Nephron (organoid): ENCODE measurements at regions not wholly inside any gene's neighbourhood (a gene's known extent, or its start where the extent isn't known, plus 50 kb on each side); places are given as distances from the start of the nearest gene placed in this dataset.
"Not testable (repeated sequence)": the region's sequence is repeated elsewhere in the genome, so short reads cannot be mapped to it uniquely, and the experiment has no call there.

Experiments used
- H3K27ac Mint-ChIP-seq, 3 experiments: 2 replicates each; pipeline ENCODE4 v1.8.0; 2020; ENCODE audit warnings: mixed read lengths in 3 of 3, mild to moderate bottlenecking in 2 of 3, moderate library complexity in 1 of 3
- H3K27me3 Mint-ChIP-seq: 2 replicates; pipeline ENCODE4 v1.8.0; 2021; ENCODE audit warnings: low read depth, mild to moderate bottlenecking, moderate library complexity, mixed read lengths
- H3K36me3 Mint-ChIP-seq: 2 replicates; pipeline ENCODE4 v1.8.0; 2020; ENCODE audit warnings: low read depth, mixed read lengths
- H3K4me1 Mint-ChIP-seq: 2 replicates; pipeline ENCODE4 v1.8.0; 2020; ENCODE audit warnings: mixed read lengths
- H3K4me3 Mint-ChIP-seq, 3 experiments: 2 replicates each; pipeline ENCODE4 v1.8.0; 2020; ENCODE audit warnings: mild to moderate bottlenecking in 3 of 3, mixed read lengths in 3 of 3, moderate library complexity in 2 of 3
- H3K9me3 Mint-ChIP-seq: 2 replicates; pipeline ENCODE4 v1.8.0; 2020; ENCODE audit warnings: mixed read lengths
- TF ChIP-seq, protein P1 (sequence below), 3 experiments: fragments of 200-600 bp; sonication (generic); IDR thresholded peaks; one replicate each; pipeline ENCODE4 v1.5.0; 2021; ENCODE audit warnings: antibody characterized with exemption in 3 of 3; ENCODE audit not compliant: unreplicated experiment in 3 of 3

GRCh38 chr2:111445191-111445929, 324.6 kb downstream of the BCL2L11 start:
- not testable (repeated sequence) for H3K4me1 Mint-ChIP-seq, H3K36me3 Mint-ChIP-seq, H3K27ac Mint-ChIP-seq, H3K4me3 Mint-ChIP-seq, H3K27me3 Mint-ChIP-seq, H3K9me3 Mint-ChIP-seq

- H3K27me3 Mint-ChIP-seq, H3K4me1 Mint-ChIP-seq, H3K27ac Mint-ChIP-seq, H3K36me3 Mint-ChIP-seq, H3K4me3 Mint-ChIP-seq, H3K9me3 Mint-ChIP-seq: not testable (repeated sequence)
These were observed 325.2 kb downstream of the BCL2L11 start for GRCh38 chr2:111445941-111446340.

GRCh38 chr2:111447482-111447881, 326.8 kb downstream of the BCL2L11 start:
- H3K4me3 Mint-ChIP-seq, H3K36me3 Mint-ChIP-seq: not testable (repeated sequence)

GRCh38 chr2:111448796-111449195, 328.1 kb downstream of the BCL2L11 start:
- H3K36me3 Mint-ChIP-seq, H3K27ac Mint-ChIP-seq, H3K4me1 Mint-ChIP-seq, H3K27me3 Mint-ChIP-seq, H3K9me3 Mint-ChIP-seq, H3K4me3 Mint-ChIP-seq: not testable (repeated sequence)

More at GRCh38 chr2:111447482-111447881, 326.8 kb downstream of the BCL2L11 start:
- not testable (repeated sequence) for H3K27me3 Mint-ChIP-seq, H3K27ac Mint-ChIP-seq, H3K4me1 Mint-ChIP-seq, H3K9me3 Mint-ChIP-seq
- TF ChIP-seq, protein P1, sequence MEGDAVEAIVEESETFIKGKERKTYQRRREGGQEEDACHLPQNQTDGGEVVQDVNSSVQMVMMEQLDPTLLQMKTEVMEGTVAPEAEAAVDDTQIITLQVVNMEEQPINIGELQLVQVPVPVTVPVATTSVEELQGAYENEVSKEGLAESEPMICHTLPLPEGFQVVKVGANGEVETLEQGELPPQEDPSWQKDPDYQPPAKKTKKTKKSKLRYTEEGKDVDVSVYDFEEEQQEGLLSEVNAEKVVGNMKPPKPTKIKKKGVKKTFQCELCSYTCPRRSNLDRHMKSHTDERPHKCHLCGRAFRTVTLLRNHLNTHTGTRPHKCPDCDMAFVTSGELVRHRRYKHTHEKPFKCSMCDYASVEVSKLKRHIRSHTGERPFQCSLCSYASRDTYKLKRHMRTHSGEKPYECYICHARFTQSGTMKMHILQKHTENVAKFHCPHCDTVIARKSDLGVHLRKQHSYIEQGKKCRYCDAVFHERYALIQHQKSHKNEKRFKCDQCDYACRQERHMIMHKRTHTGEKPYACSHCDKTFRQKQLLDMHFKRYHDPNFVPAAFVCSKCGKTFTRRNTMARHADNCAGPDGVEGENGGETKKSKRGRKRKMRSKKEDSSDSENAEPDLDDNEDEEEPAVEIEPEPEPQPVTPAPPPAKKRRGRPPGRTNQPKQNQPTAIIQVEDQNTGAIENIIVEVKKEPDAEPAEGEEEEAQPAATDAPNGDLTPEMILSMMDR (IDR thresholded peaks at IDR 0.05; ENCODE audit: unreplicated experiment in 3 of 3) = peak in 1 of 3 experiments; percentile 10

GRCh38 chr2:111450526-111450925, 329.8 kb downstream of the BCL2L11 start:
- not testable (repeated sequence) for H3K27ac Mint-ChIP-seq, H3K9me3 Mint-ChIP-seq, H3K27me3 Mint-ChIP-seq, H3K36me3 Mint-ChIP-seq, H3K4me1 Mint-ChIP-seq, H3K4me3 Mint-ChIP-seq

DNA sequence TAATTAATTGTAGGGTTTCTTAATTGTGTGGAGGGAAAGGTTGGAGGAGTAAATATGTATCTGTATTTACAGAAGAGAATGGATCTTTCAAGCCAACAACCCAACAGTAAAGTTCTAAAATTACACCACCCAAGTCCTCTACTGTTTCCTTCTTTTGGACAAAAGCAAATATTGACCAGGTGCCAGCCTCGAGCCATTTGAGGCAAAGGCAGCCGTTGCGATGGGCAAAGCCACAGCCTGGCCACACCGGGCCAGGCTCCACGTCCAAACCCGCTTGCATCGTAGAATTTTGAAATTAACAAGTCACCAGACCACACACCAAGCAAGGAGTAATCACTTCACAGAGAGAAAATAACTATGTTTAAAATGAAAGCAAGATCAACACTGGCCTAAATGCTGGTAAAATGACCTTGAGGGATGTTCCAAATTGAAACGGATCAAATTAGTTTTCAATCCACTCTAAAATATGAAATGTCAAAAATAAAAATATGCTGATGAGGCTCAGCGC, 331.0 kb downstream of the BCL2L11 start:
- H3K4me1 Mint-ChIP-seq, H3K9me3 Mint-ChIP-seq, H3K27me3 Mint-ChIP-seq, H3K27ac Mint-ChIP-seq, H3K36me3 Mint-ChIP-seq, H3K4me3 Mint-ChIP-seq: not testable (repeated sequence)

DNA sequence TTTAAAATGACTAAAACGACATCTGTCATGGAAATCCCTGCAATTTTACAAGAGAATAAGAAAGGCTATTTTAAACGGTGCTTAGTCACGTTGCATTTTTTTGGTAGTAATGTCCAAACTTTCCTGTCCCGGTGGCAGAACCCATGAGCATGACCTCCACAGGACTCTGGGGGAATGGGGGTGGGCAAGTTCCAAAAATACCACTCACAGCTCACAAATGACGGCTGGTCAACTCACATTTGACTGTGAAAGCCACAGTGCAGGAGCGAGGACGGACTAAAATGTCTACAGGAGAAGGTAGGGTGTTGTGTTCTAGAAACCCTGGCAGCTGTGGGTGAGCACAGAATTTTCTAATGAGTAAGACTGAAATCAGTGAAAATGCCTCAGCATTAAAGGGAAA, 331.5 kb downstream of the BCL2L11 start:
- H3K4me3 Mint-ChIP-seq, H3K27me3 Mint-ChIP-seq: not testable (repeated sequence)

DNA sequence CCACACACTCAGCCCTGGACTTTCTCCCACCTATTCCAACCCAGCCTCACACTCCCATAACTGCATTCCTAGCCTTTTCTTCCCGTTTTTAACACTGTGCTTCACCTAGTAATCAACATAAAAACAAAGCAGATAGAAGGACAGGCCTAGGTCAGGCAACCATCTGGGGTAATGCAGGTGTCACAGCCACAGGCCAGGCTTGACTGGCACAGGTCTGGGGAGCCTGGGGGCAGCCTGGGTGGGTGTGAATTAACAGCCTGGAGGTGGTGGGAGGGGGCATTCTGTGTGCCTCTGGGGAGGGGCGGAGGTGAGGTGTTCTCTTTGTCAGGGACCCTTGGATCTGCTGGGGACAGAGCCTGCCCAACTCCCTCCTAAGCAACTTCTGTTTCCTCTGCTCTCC, 332.6 kb downstream of the BCL2L11 start:
- H3K4me1 Mint-ChIP-seq, H3K27ac Mint-ChIP-seq, H3K4me3 Mint-ChIP-seq, H3K36me3 Mint-ChIP-seq, H3K27me3 Mint-ChIP-seq, H3K9me3 Mint-ChIP-seq: not testable (repeated sequence)

More for the DNA sequence above, 331.5 kb downstream of the BCL2L11 start:
- H3K36me3 Mint-ChIP-seq, H3K4me1 Mint-ChIP-seq, H3K9me3 Mint-ChIP-seq, H3K27ac Mint-ChIP-seq: not testable (repeated sequence)

- H3K4me1 Mint-ChIP-seq, H3K27ac Mint-ChIP-seq, H3K27me3 Mint-ChIP-seq, H3K9me3 Mint-ChIP-seq, H3K4me3 Mint-ChIP-seq, H3K36me3 Mint-ChIP-seq: not testable (repeated sequence)
These were observed 333.1 kb downstream of the BCL2L11 start for GRCh38 chr2:111453816-111454215.

- not testable (repeated sequence) for H3K27ac Mint-ChIP-seq, H3K4me3 Mint-ChIP-seq, H3K9me3 Mint-ChIP-seq, H3K36me3 Mint-ChIP-seq, H3K27me3 Mint-ChIP-seq, H3K4me1 Mint-ChIP-seq
- TF ChIP-seq, protein P1 (IDR thresholded peaks at IDR 0.05; ENCODE audit: unreplicated experiment in 3 of 3) = peak in 1 of 3 experiments; percentile 39
These were observed 333.7 kb downstream of the BCL2L11 start for GRCh38 chr2:111454404-111454803.

DNA sequence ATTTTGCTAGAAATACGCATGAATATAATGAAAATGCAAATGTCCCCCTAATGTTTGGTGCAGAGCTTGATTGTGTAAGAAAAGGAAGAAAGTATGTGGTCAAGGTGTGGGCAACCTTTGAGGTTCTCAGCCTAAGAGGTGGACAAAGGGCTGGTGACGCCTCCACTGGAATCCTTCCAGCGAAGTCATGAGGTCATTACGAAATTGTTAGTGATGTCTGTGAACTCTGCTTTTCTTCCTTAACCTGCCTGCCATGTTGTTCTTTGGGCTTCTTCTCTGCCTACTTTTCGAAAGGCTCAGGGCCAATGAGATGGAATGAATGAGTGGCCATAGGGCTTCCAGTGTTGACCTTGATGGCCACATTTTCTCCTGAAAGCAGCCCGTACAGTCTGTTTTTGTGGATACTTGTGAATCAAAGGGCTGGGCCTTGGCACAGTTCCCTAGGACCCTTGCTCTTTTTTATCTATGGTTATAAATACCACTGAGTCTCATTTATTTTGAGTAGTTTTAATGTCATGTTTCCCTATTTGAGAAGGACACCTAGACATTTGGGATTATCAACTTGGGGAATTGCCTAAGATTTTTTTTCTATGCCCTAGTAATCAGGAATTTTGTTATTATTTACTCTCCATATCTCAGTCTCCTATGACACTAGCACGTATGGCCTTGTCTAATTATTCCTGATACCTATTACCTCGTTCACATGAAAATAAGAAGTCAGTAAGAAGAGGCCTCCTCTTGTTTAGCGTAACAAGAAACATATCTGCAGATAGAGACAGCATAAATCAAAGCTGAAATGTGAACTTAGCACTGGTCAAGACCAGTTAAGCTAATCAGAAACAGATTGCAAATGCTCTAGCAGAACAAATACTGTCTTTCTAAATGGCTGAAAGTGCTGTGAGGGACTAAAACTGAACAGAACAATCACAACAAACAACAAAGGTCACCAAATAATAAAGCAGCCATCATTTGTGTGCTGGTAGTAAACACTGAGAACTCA, 334.6 kb downstream of the BCL2L11 start:
- not testable (repeated sequence) for H3K36me3 Mint-ChIP-seq, H3K9me3 Mint-ChIP-seq, H3K27me3 Mint-ChIP-seq, H3K4me3 Mint-ChIP-seq, H3K4me1 Mint-ChIP-seq
- peak overlapping the region; percentile 77 to 78 (median 78) for H3K27ac Mint-ChIP-seq

DNA sequence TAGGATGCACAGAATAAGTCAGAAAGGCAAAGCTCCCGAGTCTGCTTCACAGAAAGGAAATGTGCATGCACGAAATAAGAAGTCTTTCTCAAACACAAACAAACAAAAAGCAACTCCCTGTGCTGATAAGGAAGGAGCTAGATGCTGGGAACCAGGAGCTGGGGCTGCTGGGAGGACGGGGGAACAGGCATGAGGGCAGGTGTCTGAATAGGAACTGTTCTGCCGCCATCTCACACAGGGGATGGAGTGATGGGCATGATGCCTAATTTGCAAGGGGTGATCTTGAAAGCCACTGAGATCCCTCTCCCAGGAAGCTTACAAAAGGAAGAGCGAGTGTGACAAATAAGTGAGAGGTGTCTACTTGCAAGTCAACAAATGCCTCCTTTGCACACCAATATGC, 336.5 kb downstream of the BCL2L11 start:
- not testable (repeated sequence) for H3K9me3 Mint-ChIP-seq, H3K27me3 Mint-ChIP-seq, H3K27ac Mint-ChIP-seq, H3K4me1 Mint-ChIP-seq, H3K4me3 Mint-ChIP-seq, H3K36me3 Mint-ChIP-seq

DNA sequence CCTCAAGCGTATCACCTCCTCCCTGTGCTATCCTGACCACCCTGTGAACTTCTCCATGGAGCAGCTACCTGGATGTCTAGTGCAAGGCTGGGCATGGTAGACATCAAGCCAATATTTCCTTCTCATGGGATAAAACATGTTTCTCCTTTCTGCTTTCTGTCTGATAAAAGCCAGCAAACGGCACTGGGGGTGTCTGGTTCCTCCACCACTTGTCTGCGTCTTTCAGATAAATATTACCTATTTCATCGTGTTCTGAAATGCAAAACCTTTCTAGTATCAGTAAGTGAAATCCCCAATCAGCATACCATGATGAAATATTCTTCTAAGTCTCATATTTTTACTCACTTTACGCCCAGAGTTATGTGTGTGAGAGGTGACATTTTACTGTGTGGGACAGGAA, 340.2 kb downstream of the BCL2L11 start:
- H3K36me3 Mint-ChIP-seq, H3K4me3 Mint-ChIP-seq, H3K27ac Mint-ChIP-seq, H3K4me1 Mint-ChIP-seq, H3K9me3 Mint-ChIP-seq, H3K27me3 Mint-ChIP-seq: not testable (repeated sequence)
